ENCODE measurements at regions not wholly inside any gene's neighbourhood (a gene's known extent, or its start where the extent isn't known, plus 50 kb on each side); places are given as distances from the start of the nearest gene placed in this dataset.

GRCh38 chr2:123179526-123179925 is 845.6 kb upstream of the CNTNAP5 start:
- no peaks in the 10 kb centered on the region for H3K4me1 Mint-ChIP-seq
- Histone ChIP-seq H3K4me1 (ENCODE audit: control insufficient read depth in 1 of 2, insufficient read depth in 2 of 2, low read length in 2 of 2) (no peaks in the 10 kb centered on the region), H3K9ac (ENCODE audit: insufficient read depth, low read length, poor library complexity, severe bottlenecking) (no peak overlapping the region), H3K79me2 (ENCODE audit: insufficient read depth, low read length) (no peaks in the 10 kb centered on the region), H3K4me3 (replicated peaks in 1 of 3; ENCODE audit: low read depth in 2 of 3, low read length in 3 of 3) (no peak overlapping the region), H2AFZ (ENCODE audit: insufficient read depth, low read depth, low read length, poor library complexity, severe bottlenecking) (no peak overlapping the region), H3K36me3 (replicated peaks in 1 of 2; ENCODE audit: control insufficient read depth in 1 of 2, insufficient read depth in 2 of 2, low read length in 2 of 2) (no peaks in the 10 kb centered on the region), H4K20me1 (ENCODE audit: insufficient read depth, low read length) (no peaks in the 10 kb centered on the region), H3K27me3 (ENCODE audit: control insufficient read depth in 2 of 2, insufficient read depth in 2 of 2, low read length in 2 of 2) (no peaks in the 10 kb centered on the region), H3K9me3 (replicated peaks in 1 of 2; ENCODE audit: control insufficient read depth in 1 of 2, insufficient read depth in 1 of 2, low read length in 2 of 2) (peaks cover 16 to 19% of the 10 kb centered on the region in 2 donors), H3K27ac (ENCODE audit: low read depth in 1 of 2, low read length in 2 of 2) (no peak overlapping the region), H3K4me2 (replicated peaks; ENCODE audit: extremely low read depth, low read length, poor library complexity, severe bottlenecking) (no peak overlapping the region)
- no CpG with 5 or more reads among the region's 3 CpGs for WGBS (ENCODE audit: insufficient coverage)
- no peaks in the 10 kb centered on the region for H3K36me3 Mint-ChIP-seq
- intact Hi-C loops (cut with micrococcal nuclease) = no loop called here
- TF ChIP-seq CTCF (IDR thresholded peaks at IDR 0.05) = no peak
- no peak overlapping the region for H3K4me3 Mint-ChIP-seq
- H3K27ac Mint-ChIP-seq = no peak overlapping the region
- no peak for DNase-seq
- H3K27me3 Mint-ChIP-seq (ENCODE audit: low read depth in 3 of 3) = no peaks in the 10 kb centered on the region
- H3K9me3 Mint-ChIP-seq = peaks cover 0 to 8% (median 6%) of the 10 kb centered on the region in 7 donors

DNA sequence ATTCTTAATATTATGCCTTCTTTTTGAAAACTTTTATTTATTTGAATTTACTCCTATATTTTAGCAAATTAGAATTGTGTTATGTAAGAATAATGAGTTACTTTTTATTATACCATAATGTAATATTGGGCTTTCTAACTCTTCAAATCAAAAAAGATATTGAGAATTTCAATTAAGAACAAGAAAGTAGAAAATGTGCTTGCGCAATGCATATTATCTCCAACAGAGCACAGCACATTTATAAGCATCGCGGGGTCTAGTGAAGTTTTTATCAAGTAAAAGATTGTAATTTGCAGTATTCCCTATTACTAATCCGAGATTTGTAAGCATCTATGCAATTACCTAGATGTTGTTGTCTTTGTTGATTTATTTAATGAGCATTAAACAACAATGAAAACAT is 829.1 kb upstream of the CNTNAP5 start:
- H3K27ac Mint-ChIP-seq = no peak overlapping the region
- no CpG with 5 or more reads among the region's 4 CpGs for WGBS (ENCODE audit: insufficient coverage)
- Histone ChIP-seq H3K79me2 (ENCODE audit: insufficient read depth, low read length) (no peaks in the 10 kb centered on the region), H3K36me3 (replicated peaks in 1 of 2; ENCODE audit: control insufficient read depth in 1 of 2, insufficient read depth in 2 of 2, low read length in 2 of 2) (no peaks in the 10 kb centered on the region), H2AFZ (ENCODE audit: insufficient read depth, low read depth, low read length, poor library complexity, severe bottlenecking) (no peak overlapping the region), H3K4me2 (replicated peaks; ENCODE audit: extremely low read depth, low read length, poor library complexity, severe bottlenecking) (no peak overlapping the region), H3K4me1 (ENCODE audit: control insufficient read depth in 1 of 2, insufficient read depth in 2 of 2, low read length in 2 of 2) (no peaks in the 10 kb centered on the region), H3K9me3 (replicated peaks in 1 of 2; ENCODE audit: control insufficient read depth in 1 of 2, insufficient read depth in 1 of 2, low read length in 2 of 2) (peaks cover 0 to 2% of the 10 kb centered on the region in 2 donors), H3K4me3 (replicated peaks in 1 of 3; ENCODE audit: low read depth in 2 of 3, low read length in 3 of 3) (no peak overlapping the region), H3K27me3 (ENCODE audit: control insufficient read depth in 2 of 2, insufficient read depth in 2 of 2, low read length in 2 of 2) (no peaks in the 10 kb centered on the region), H3K9ac (ENCODE audit: insufficient read depth, low read length, poor library complexity, severe bottlenecking) (no peak overlapping the region), H4K20me1 (ENCODE audit: insufficient read depth, low read length) (no peaks in the 10 kb centered on the region), H3K27ac (ENCODE audit: low read depth in 1 of 2, low read length in 2 of 2) (no peak overlapping the region)
- H3K27me3 Mint-ChIP-seq (ENCODE audit: low read depth in 3 of 3) = no peaks in the 10 kb centered on the region
- no peak for TF ChIP-seq CTCF (IDR thresholded peaks at IDR 0.05)
- no peak for DNase-seq
- intact Hi-C loops (cut with micrococcal nuclease) = no loop called here
- no peak overlapping the region for H3K4me3 Mint-ChIP-seq
- no peaks in the 10 kb centered on the region for H3K36me3 Mint-ChIP-seq
- H3K4me1 Mint-ChIP-seq = no peaks in the 10 kb centered on the region
- peaks cover 0 to 5% (median 2%) of the 10 kb centered on the region in 7 donors for H3K9me3 Mint-ChIP-seq
